Panc1 (cell line): ENCODE measurements at regions not wholly inside any gene's neighbourhood (a gene's known extent, or its start where the extent isn't known, plus 50 kb on each side); places are given as distances from the start of the nearest gene placed in this dataset.

Experiments
- ATAC-seq: fragments of 200-7000 bp; cut with Tn5 transposase; 2 replicates; pipeline ENCODE4 v1.9.1; 2020; ENCODE audit warnings: mild to moderate bottlenecking, moderate library complexity
- BruUV-seq: library from RNA; stranded (reverse); fragments of 400-500 nt; replicated peaks from 2 replicates; lab custom pipeline; 2021; lab: Mats Ljungman, UMichigan
- CTCF ChIA-PET: fragments of 300-600 bp; sonication (Branson Sonifier 250); formaldehyde crosslinking; loops from one replicate; lab custom pipeline; 2022; ENCODE audit warnings: antibody characterized with exemption; lab: Charles Lee
- POLR2A ChIA-PET: fragments of 300-600 bp; sonication (Branson Sonifier 250); formaldehyde crosslinking; loops from one replicate; lab custom pipeline; 2022; ENCODE audit warnings: antibody characterized with exemption; lab: Charles Lee
- DNase-seq: peaks from one replicate; pipeline ENCODE4 v3.0.0-alpha.2; 2010; ENCODE audit warnings: low read depth, low spot score
- H3K27ac ChIP-seq: 2 replicates; pipeline ENCODE4 v1.5.1; 2011; ENCODE audit warnings: mild to moderate bottlenecking, low read length, inconsistent platforms
- H3K27me3 ChIP-seq: fragments of 200-500 bp; sonication (Bioruptor generic); 2 replicates; pipeline ENCODE4 v1.6.0; 2014; ENCODE audit warnings: low read length, inconsistent platforms; ENCODE audit not compliant: control insufficient read depth, insufficient read depth
- H3K36me3 ChIP-seq: fragments of 200-500 bp; sonication (Bioruptor generic); 2 replicates; pipeline ENCODE4 v1.5.1; 2014; ENCODE audit warnings: inconsistent platforms, mild to moderate bottlenecking, low read length, moderate library complexity; ENCODE audit not compliant: control insufficient read depth, insufficient read depth
- H3K4me1 ChIP-seq: 2 replicates; pipeline ENCODE4 v1.5.1; 2011; ENCODE audit warnings: inconsistent platforms, mild to moderate bottlenecking, low read length, moderate library complexity; ENCODE audit not compliant: control insufficient read depth, insufficient read depth
- H3K4me3 ChIP-seq, 2 experiments: 2 replicates each; pipeline ENCODE4 v1.5.1; 2011 to 2012; ENCODE audit warnings: low read depth in 2 of 2, low read length in 2 of 2, mild to moderate bottlenecking in 2 of 2, inconsistent platforms in 1 of 2, moderate library complexity in 1 of 2
- H3K9me3 ChIP-seq: fragments of 200-500 bp; sonication (Bioruptor generic); 2 replicates; pipeline ENCODE4 v1.5.1; 2014; ENCODE audit warnings: low read depth, mild to moderate bottlenecking, inconsistent platforms, low read length, moderate library complexity; ENCODE audit not compliant: control insufficient read depth, insufficient read depth
- CTCF ChIP-seq: fragments of 450-650 bp; IDR thresholded peaks from 2 replicates; pipeline ENCODE4 v1.5.1; 2017; ENCODE audit warnings: mild to moderate bottlenecking
- POLR2AphosphoS5 ChIP-seq: IDR thresholded peaks from 2 replicates; pipeline ENCODE4 v1.6.1; 2012; ENCODE audit warnings: mild to moderate bottlenecking, low read depth, low read length, moderate library complexity
- REST ChIP-seq, 2 experiments: IDR thresholded peaks; 2 replicates each; pipeline ENCODE4 v1.6.1; 2011 to 2012; ENCODE audit warnings: low read depth in 2 of 2, control low read depth in 1 of 2, low read length in 1 of 2, mild to moderate bottlenecking in 1 of 2, moderate library complexity in 1 of 2; ENCODE audit not compliant: insufficient read depth in 1 of 2
- SIN3A ChIP-seq: IDR thresholded peaks from 2 replicates; pipeline ENCODE4 v1.6.1; 2012; ENCODE audit warnings: low read depth, mild to moderate bottlenecking, low read length, moderate library complexity, borderline replicate concordance; ENCODE audit not compliant: insufficient read depth
- TCF7L2 ChIP-seq: IDR thresholded peaks from 2 replicates; pipeline ENCODE4 v1.6.1; 2011; ENCODE audit warnings: mild to moderate bottlenecking, low read depth, low read length, inconsistent platforms
- in situ Hi-C: cut with HindIII; loops from 2 replicates; pipeline ENCODE4 v1.10.0; 2016; ENCODE audit warnings: low sequenced_read_pairs, low pct_unique_long_range_greater_than_20kb
- intact Hi-C: fragments of 100-400 bp; cut with micrococcal nuclease; formaldehyde crosslinking; loops from one replicate; pipeline ENCODE4 v1.10.0; 2022; ENCODE audit not compliant: unreplicated experiment

- DNase-seq (no peak), ATAC-seq (no peak)
- no peaks in the 10 kb centered on the region for H3K9me3 ChIP-seq
- in situ Hi-C loops = no loop called here
- H3K36me3 ChIP-seq = no peaks in the 10 kb centered on the region
- CTCF ChIA-PET = no interaction called here
- no peaks in the 10 kb centered on the region for H3K27me3 ChIP-seq
- no TSS peak for BruUV-seq
- H3K4me3 ChIP-seq = no peak overlapping the region
- no peak overlapping the region for H3K27ac ChIP-seq
- TF ChIP-seq CTCF (no peak), SIN3A (no peak), REST (IDR thresholded peaks at IDR 0.05; ENCODE audit: insufficient read depth in 1 of 2, low read depth in 2 of 2, low read length in 1 of 2) (no peak), POLR2AphosphoS5 (no peak), TCF7L2 (no peak)
- POLR2A ChIA-PET = no interaction called here
- intact Hi-C loops = loop anchor here (5.0 kb wide), 1 partner anchor 83 kb away; no protein-coding TSS in a partner anchor
- no peaks in the 10 kb centered on the region for H3K4me1 ChIP-seq
Measured at GRCh38 chr4:112854420-112854819, 195.0 kb upstream of the ANK2 start.

DNA sequence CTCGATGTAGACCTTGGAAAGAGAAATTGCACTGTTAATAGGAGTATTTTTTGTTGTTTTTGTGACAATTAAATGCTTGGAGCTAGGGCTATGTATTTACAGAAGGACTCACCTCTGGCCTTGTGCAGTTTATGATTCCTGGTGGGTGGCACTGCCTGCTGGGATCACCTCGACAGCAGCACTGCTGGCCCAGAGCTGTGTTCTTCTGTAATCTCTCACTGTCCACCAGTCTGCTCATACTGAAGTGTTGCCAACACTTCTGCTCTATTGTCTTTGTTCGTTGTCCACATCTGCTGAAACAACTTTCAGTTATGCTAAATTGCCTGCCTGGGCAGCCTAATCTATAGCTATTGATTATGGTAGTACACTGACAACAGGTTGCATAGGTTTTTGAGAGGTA is 194.4 kb upstream of the ANK2 start:
- ChIA-PET POLR2A (no interaction called here), CTCF (no interaction called here)
- TF ChIP-seq REST (IDR thresholded peaks at IDR 0.05; ENCODE audit: insufficient read depth in 1 of 2, low read depth in 2 of 2, low read length in 1 of 2) (no peak), SIN3A (no peak), POLR2AphosphoS5 (no peak), CTCF (no peak), TCF7L2 (no peak)
- H3K4me1 ChIP-seq = no peaks in the 10 kb centered on the region
- DNase-seq (no peak), ATAC-seq (no peak)
- H3K4me3 ChIP-seq = no peak overlapping the region
- H3K27me3 ChIP-seq = no peaks in the 10 kb centered on the region
- intact Hi-C loops = no loop called here
- H3K9me3 ChIP-seq = no peaks in the 10 kb centered on the region
- BruUV-seq = no TSS peak
- in situ Hi-C loops = no loop called here
- H3K36me3 ChIP-seq = no peaks in the 10 kb centered on the region
- H3K27ac ChIP-seq = no peak overlapping the region
